ENCODE measurements at regions not wholly inside any gene's neighbourhood (a gene's known extent, or its start where the extent isn't known, plus 50 kb on each side); places are given as distances from the start of the nearest gene placed in this dataset.
A peak's percentile ranks its signal among the peaks of the same experiment; 100 is the strongest.

GRCh38 chr2:223692191-223692947, 90.2 kb upstream of the SCG2 start:
- Histone ChIP-seq H3K4me1 (ENCODE audit: low read depth) (peaks cover 4% of the 10 kb centered on the region), H3K4me3 (no peak overlapping the region), H3K27me3 (no peaks in the 10 kb centered on the region), H3K27ac (no peak overlapping the region), H3K36me3 (no peaks in the 10 kb centered on the region), H3K9me3 (ENCODE audit: low read depth) (no peaks in the 10 kb centered on the region)
- DNase-seq (ENCODE audit: low read depth in 1 of 2, low spot score in 1 of 2), result peak; percentile 59 to 74
- peak; percentile 75 for TF ChIP-seq CTCF (IDR thresholded peaks at IDR 0.05; ENCODE audit: low read depth, low read length)

GRCh38 chr2:223688094-223688835, 86.1 kb upstream of the SCG2 start:
- peak in 1 of 2 donors; percentile 27 for DNase-seq (ENCODE audit: low read depth in 1 of 2, low spot score in 1 of 2)
- Histone ChIP-seq H3K36me3 (no peaks in the 10 kb centered on the region), H3K4me1 (ENCODE audit: low read depth) (peaks cover 4% of the 10 kb centered on the region), H3K4me3 (no peak overlapping the region), H3K9me3 (ENCODE audit: low read depth) (no peaks in the 10 kb centered on the region), H3K27ac (no peak overlapping the region), H3K27me3 (no peaks in the 10 kb centered on the region)
- no peak for TF ChIP-seq CTCF (IDR thresholded peaks at IDR 0.05; ENCODE audit: low read depth, low read length)

GRCh38 chr2:223681125-223681524, 79.0 kb upstream of the SCG2 start:
- no peak for DNase-seq (ENCODE audit: low read depth in 1 of 2, low spot score in 1 of 2)
- H3K9me3 ChIP-seq (ENCODE audit: low read depth), result no peaks in the 10 kb centered on the region
- no peak overlapping the region for H3K27ac ChIP-seq
- no peak overlapping the region for H3K4me3 ChIP-seq
- H3K27me3 ChIP-seq, result no peaks in the 10 kb centered on the region
- no peaks in the 10 kb centered on the region for H3K36me3 ChIP-seq
- no peak for TF ChIP-seq CTCF (IDR thresholded peaks at IDR 0.05; ENCODE audit: low read depth, low read length)
- no peaks in the 10 kb centered on the region for H3K4me1 ChIP-seq (ENCODE audit: low read depth)

GRCh38 chr2:223674998-223675609, 72.9 kb upstream of the SCG2 start:
- H3K27ac ChIP-seq, result no peak overlapping the region
- DNase-seq (ENCODE audit: low read depth in 1 of 2, low spot score in 1 of 2), result peak in 1 of 2 donors; percentile 60
- H3K4me3 ChIP-seq, result no peak overlapping the region
- no peaks in the 10 kb centered on the region for H3K36me3 ChIP-seq
- peak; percentile 72 for TF ChIP-seq CTCF (IDR thresholded peaks at IDR 0.05; ENCODE audit: low read depth, low read length)
- no peaks in the 10 kb centered on the region for H3K9me3 ChIP-seq (ENCODE audit: low read depth)
- H3K27me3 ChIP-seq, result no peaks in the 10 kb centered on the region
- no peaks in the 10 kb centered on the region for H3K4me1 ChIP-seq (ENCODE audit: low read depth)

- Histone ChIP-seq H3K27ac (no peak overlapping the region), H3K4me3 (no peak overlapping the region), H3K27me3 (no peaks in the 10 kb centered on the region), H3K9me3 (ENCODE audit: low read depth) (no peaks in the 10 kb centered on the region), H3K4me1 (ENCODE audit: low read depth) (no peaks in the 10 kb centered on the region), H3K36me3 (no peaks in the 10 kb centered on the region)
- peak in 1 of 2 donors; percentile 78 for DNase-seq (ENCODE audit: low read depth in 1 of 2, low spot score in 1 of 2)
- no peak for TF ChIP-seq CTCF (IDR thresholded peaks at IDR 0.05; ENCODE audit: low read depth, low read length)
Measured at GRCh38 chr2:223669453-223670225, 67.5 kb upstream of the SCG2 start.

Measured in cardiac muscle cell (in vitro differentiated cells and primary cell).